ENCODE measurements at regions not wholly inside any gene's neighbourhood (a gene's known extent, or its start where the extent isn't known, plus 50 kb on each side); places are given as distances from the start of the nearest gene placed in this dataset.
"Not testable (repeated sequence)": the region's sequence is repeated elsewhere in the genome, so short reads cannot be mapped to it uniquely, and the experiment has no call there.

DNA sequence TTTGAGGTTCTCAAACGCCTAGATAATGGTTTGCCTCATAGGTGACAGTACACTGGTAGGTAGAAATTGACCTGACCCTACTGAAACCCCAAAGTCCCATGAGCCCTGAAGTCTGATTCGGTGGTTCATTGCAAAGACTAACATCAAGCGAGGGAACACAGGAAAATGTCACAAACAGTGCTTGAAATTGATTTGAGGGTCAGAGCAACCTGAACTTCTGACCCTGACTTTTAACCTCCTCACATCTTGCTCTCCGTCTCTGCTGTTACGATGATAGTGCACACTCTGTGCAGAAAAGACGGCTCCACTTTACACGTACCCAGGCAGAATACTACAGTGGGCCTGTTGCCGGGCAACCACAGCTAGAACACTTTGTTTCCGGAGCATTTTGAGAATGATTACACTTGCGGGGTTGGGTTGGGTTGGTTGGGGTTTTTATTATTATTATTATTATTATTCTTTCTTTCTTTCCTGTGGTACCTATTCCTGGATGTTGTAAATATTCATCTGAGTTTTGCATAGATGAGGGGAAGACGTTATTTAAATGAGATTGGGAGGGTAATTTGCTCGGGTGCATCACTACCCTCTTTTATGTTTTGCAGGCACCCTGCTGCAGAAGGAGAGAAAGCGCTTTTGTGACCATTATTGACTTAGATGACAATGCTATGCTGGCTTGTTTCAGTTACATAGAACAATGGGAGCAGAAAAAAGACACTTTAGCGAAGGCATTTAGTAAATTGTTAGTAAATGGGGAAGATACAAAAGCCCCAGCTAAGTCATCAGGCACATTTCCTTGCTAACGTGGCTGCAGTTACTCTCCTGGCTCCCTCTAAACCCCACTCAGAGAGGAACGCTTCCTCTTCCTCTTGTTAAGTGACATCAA is 438.1 kb upstream of the NRP1 start:
- 53 to 62% (median 59%) methylated on average over 15 to 16 of the region's 16 CpGs for WGBS, 4 donors

GRCh38 chr10:33771856-33772255 is 437.4 kb upstream of the NRP1 start:
- H3K36me3 ChIP-seq (replicated peaks in 1 of 2); DNase-seq; H3K4me3 ChIP-seq; intact Hi-C loops (cut with DNase I); H3K4me1 ChIP-seq (replicated peaks in 1 of 2); H3K9me3 ChIP-seq (replicated peaks in 1 of 3); H3K27me3 ChIP-seq; H3K27ac ChIP-seq: not testable (repeated sequence)
- WGBS, 4 donors, result 71 to 74% (median 72%) methylated on average over 8 of the region's 8 CpGs

More for the DNA sequence above, 438.1 kb upstream of the NRP1 start:
- Histone ChIP-seq H3K9me3 (replicated peaks in 1 of 3) (no peaks in the 10 kb centered on the region), H3K27ac (no peak overlapping the region), H3K4me1 (replicated peaks in 1 of 2) (no peaks in the 10 kb centered on the region), H3K4me3 (no peak overlapping the region), H3K27me3 (no peaks in the 10 kb centered on the region), H3K36me3 (replicated peaks in 1 of 2) (no peaks in the 10 kb centered on the region)
- peak in 6 of 7 donors; percentile 10 to 77 (median 26) for DNase-seq
- intact Hi-C loops (cut with DNase I), result no loop called here
- TF ChIP-seq POLR2A (IDR thresholded peaks at IDR 0.05) (no peak), CTCF (IDR thresholded peaks at IDR 0.05) (no peak)

GRCh38 chr10:33764694-33765185 is 430.3 kb upstream of the NRP1 start:
- Histone ChIP-seq H3K9me3 (replicated peaks in 1 of 3) (no peaks in the 10 kb centered on the region), H3K4me1 (replicated peaks in 1 of 2) (no peaks in the 10 kb centered on the region), H3K36me3 (replicated peaks in 1 of 2) (no peaks in the 10 kb centered on the region), H3K27me3 (no peaks in the 10 kb centered on the region), H3K4me3 (no peak overlapping the region), H3K27ac (no peak overlapping the region)
- no peak for DNase-seq
- 75 to 100% (median 93%) methylated on average over 1 of the region's 1 CpG for WGBS, 4 donors
- intact Hi-C loops (cut with DNase I), result no loop called here
- TF ChIP-seq POLR2A (IDR thresholded peaks at IDR 0.05) (no peak), CTCF (IDR thresholded peaks at IDR 0.05) (no peak)

- Histone ChIP-seq H3K4me1 (replicated peaks in 1 of 2) (no peaks in the 10 kb centered on the region), H3K4me3 (no peak overlapping the region), H3K9me3 (replicated peaks in 1 of 3) (no peaks in the 10 kb centered on the region), H3K36me3 (replicated peaks in 1 of 2) (no peaks in the 10 kb centered on the region), H3K27me3 (no peaks in the 10 kb centered on the region), H3K27ac (no peak overlapping the region)
- intact Hi-C loops (cut with DNase I), result no loop called here
- no peak for TF ChIP-seq CTCF (IDR thresholded peaks at IDR 0.05)
- TF ChIP-seq POLR2A (IDR thresholded peaks at IDR 0.05), result no peak
- WGBS, 4 donors, result 76 to 82% (median 78%) methylated on average over 12 of the region's 12 CpGs
- no peak for DNase-seq
Measured at GRCh38 chr10:33760056-33760943, 425.8 kb upstream of the NRP1 start.

Measured in adrenal gland (tissue), 9 donors.